ENCODE measurements at regions not wholly inside any gene's neighbourhood (a gene's known extent, or its start where the extent isn't known, plus 50 kb on each side); places are given as distances from the start of the nearest gene placed in this dataset.

- intact Hi-C loops (cut with DNase I; ENCODE audit: low total_unique reads) = no loop called here
- Histone ChIP-seq H3K9me3 (no peaks in the 10 kb centered on the region), H3K4me3 (no peak overlapping the region), H3K27ac (no peak overlapping the region), H3K4me1 (no peaks in the 10 kb centered on the region), H3K27me3 (no peaks in the 10 kb centered on the region), H3K36me3 (no peaks in the 10 kb centered on the region)
- TF ChIP-seq, protein P1, sequence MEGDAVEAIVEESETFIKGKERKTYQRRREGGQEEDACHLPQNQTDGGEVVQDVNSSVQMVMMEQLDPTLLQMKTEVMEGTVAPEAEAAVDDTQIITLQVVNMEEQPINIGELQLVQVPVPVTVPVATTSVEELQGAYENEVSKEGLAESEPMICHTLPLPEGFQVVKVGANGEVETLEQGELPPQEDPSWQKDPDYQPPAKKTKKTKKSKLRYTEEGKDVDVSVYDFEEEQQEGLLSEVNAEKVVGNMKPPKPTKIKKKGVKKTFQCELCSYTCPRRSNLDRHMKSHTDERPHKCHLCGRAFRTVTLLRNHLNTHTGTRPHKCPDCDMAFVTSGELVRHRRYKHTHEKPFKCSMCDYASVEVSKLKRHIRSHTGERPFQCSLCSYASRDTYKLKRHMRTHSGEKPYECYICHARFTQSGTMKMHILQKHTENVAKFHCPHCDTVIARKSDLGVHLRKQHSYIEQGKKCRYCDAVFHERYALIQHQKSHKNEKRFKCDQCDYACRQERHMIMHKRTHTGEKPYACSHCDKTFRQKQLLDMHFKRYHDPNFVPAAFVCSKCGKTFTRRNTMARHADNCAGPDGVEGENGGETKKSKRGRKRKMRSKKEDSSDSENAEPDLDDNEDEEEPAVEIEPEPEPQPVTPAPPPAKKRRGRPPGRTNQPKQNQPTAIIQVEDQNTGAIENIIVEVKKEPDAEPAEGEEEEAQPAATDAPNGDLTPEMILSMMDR (IDR thresholded peaks at IDR 0.05) = no peak
- DNase-seq = no peak
Observed at GRCh38 chr3:74119221-74119620, 494.5 kb upstream of the PDZRN3 start.

DNA sequence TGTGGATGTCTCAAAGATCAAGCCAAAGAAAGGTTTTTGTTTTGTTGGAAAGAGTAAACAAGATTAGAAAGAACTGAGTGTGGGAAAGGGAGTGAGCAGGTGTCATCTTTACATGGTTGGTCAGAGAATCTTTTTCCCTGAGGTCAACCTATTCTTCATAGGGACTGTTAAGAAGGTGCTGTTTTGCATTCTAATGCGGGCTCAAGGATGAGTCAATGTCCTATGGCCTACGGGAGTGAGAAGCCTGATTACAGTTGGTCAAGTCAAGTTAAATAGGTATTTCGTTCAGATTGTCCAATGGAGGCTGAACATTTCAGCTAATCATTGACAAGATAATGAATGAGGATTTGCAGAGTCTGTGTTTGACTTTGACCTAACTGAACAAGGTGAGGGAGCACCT, 491.2 kb upstream of the PDZRN3 start:
- Histone ChIP-seq H3K4me1 (no peaks in the 10 kb centered on the region), H3K27ac (no peak overlapping the region), H3K9me3 (no peaks in the 10 kb centered on the region), H3K27me3 (no peaks in the 10 kb centered on the region), H3K4me3 (no peak overlapping the region), H3K36me3 (no peaks in the 10 kb centered on the region)
- no peak for DNase-seq
- intact Hi-C loops (cut with DNase I; ENCODE audit: low total_unique reads) = no loop called here
- TF ChIP-seq, protein P1 (IDR thresholded peaks at IDR 0.05) = no peak

DNA sequence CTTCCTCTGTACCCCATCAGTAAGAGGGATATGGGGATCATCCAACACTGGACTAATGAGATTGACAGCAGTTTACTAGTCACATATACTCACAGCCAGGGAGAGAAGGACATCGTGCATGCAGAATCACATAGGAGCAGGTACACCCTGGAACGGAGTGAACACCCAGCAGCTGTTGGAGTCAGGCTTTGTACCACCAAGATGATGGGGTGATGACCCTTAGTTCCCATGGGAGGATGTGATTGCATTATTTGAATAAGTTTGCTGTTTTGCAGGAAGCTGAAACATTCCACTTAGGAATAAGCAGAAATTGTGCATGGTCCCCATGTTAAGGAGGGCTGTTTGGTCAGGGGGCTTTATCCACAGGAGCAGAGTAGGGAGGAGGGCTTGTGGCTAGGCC, 482.7 kb upstream of the PDZRN3 start:
- H3K27me3 ChIP-seq = no peaks in the 10 kb centered on the region
- DNase-seq = no peak
- H3K36me3 ChIP-seq = no peaks in the 10 kb centered on the region
- TF ChIP-seq, protein P1 (IDR thresholded peaks at IDR 0.05) = no peak
- H3K9me3 ChIP-seq = no peaks in the 10 kb centered on the region
- H3K4me1 ChIP-seq = no peaks in the 10 kb centered on the region
- H3K27ac ChIP-seq = no peak overlapping the region
- intact Hi-C loops (cut with DNase I; ENCODE audit: low total_unique reads) = loop anchor here (5.0 kb wide), 1 partner anchor 1365 kb away; no protein-coding TSS in a partner anchor
- H3K4me3 ChIP-seq = no peak overlapping the region

DNA sequence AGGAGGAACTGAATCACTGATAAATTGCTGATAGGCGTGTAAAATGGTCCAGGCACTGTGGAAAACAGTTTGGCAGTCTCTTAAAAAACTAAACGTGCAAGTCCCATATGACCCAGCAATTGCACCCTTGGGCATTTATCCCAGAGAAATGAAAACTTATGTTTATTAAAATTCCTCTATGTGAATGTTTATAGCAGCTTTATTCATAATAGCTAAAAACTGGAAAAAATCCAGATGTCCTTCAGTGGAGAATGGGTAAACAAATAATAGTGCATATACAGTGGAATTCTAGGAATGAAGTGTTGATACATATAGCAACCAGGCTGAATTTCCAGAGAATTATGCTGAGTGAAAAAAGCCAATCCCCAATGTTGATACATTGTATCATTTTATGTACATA, 482.2 kb upstream of the PDZRN3 start:
- intact Hi-C loops (cut with DNase I; ENCODE audit: low total_unique reads) = loop anchor here (5.0 kb wide), 1 partner anchor 1365 kb away; no protein-coding TSS in a partner anchor
- DNase-seq = no peak
- TF ChIP-seq, protein P1 (IDR thresholded peaks at IDR 0.05) = no peak
- Histone ChIP-seq H3K27ac (no peak overlapping the region), H3K27me3 (no peaks in the 10 kb centered on the region), H3K4me3 (no peak overlapping the region), H3K9me3 (no peaks in the 10 kb centered on the region), H3K4me1 (no peaks in the 10 kb centered on the region), H3K36me3 (no peaks in the 10 kb centered on the region)

- DNase-seq = no peak
- Histone ChIP-seq H3K4me3 (no peak overlapping the region), H3K36me3 (no peaks in the 10 kb centered on the region), H3K27ac (no peak overlapping the region), H3K4me1 (no peaks in the 10 kb centered on the region), H3K27me3 (no peaks in the 10 kb centered on the region), H3K9me3 (no peaks in the 10 kb centered on the region)
- intact Hi-C loops (cut with DNase I; ENCODE audit: low total_unique reads) = loop anchor here (5.0 kb wide), 1 partner anchor 1399 kb away; no protein-coding TSS in a partner anchor
- TF ChIP-seq, protein P1 (IDR thresholded peaks at IDR 0.05) = no peak
Observed at GRCh38 chr3:74091204-74091603, 466.5 kb upstream of the PDZRN3 start.

GRCh38 chr3:74089814-74090213, 465.1 kb upstream of the PDZRN3 start:
- H3K4me1 ChIP-seq = no peaks in the 10 kb centered on the region
- no peak for DNase-seq

More at GRCh38 chr3:74089814-74090213, 465.1 kb upstream of the PDZRN3 start:
- Histone ChIP-seq H3K27me3 (no peaks in the 10 kb centered on the region), H3K4me3 (no peak overlapping the region), H3K9me3 (no peaks in the 10 kb centered on the region), H3K36me3 (no peaks in the 10 kb centered on the region), H3K27ac (no peak overlapping the region)
- intact Hi-C loops (cut with DNase I; ENCODE audit: low total_unique reads) = loop anchor here (5.0 kb wide), 1 partner anchor 1398 kb away; no protein-coding TSS in a partner anchor
- TF ChIP-seq, protein P1 (IDR thresholded peaks at IDR 0.05) = no peak

All from tibial artery (tissue), 4 donors.